GM19395 (cell line): ENCODE measurements at regions not wholly inside any gene's neighbourhood (a gene's known extent, or its start where the extent isn't known, plus 50 kb on each side); places are given as distances from the start of the nearest gene placed in this dataset.
A peak's percentile ranks its signal among the peaks of the same experiment; 100 is the strongest.
"Not testable (repeated sequence)": the region's sequence is repeated elsewhere in the genome, so short reads cannot be mapped to it uniquely, and the experiment has no call there.

Experiments
- ATAC-seq: cut with Tn5 transposase; IDR thresholded peaks from one replicate; pipeline ENCODE4 v1.9.1; 2021; ENCODE audit warnings: mild to moderate bottlenecking, moderate library complexity; ENCODE audit not compliant: unreplicated experiment

DNA sequence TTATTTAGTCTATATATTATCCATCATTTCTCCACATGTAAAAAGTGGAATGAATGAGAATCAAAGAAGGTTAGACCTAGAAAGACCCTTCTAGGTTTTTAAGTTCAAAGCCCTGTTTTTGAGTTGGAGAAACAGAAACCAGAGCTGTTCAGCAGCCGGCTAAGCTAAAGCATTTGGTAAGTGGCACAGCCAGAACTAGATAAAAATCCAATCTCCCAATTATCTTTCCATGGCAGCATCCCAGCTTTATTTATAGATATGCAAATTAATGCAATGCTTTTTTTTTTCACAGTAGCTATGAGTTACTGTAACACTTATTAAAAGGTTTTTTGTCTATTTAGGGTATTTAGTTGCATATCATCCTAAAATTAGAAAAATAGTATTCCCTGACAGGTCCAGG, 85.1 kb downstream of the NIBAN1 start:
- ATAC-seq = no peak

DNA sequence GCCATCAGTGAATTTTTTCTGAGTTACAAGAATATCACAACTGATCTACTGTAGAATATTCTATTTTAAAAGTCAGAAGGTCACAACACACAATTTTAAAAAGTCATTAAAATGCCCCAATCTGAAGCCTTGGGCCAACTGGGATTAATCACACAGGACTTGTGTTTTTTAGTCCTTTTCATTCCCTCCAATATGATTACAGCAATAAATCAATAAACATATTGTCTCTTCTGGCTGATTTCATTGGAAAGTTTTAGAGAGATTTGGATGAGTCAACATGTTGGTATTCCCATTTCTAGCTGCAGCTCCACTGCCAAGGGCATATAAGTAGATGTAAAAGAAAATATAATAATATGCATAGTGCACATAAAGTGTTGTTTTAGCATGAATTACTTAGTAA, 85.8 kb downstream of the NIBAN1 start:
- no peak for ATAC-seq

GRCh38 chr1:184882957-184883815, 91.1 kb downstream of the NIBAN1 start:
- no peak for ATAC-seq

- ATAC-seq = no peak
These were observed 92.1 kb downstream of the NIBAN1 start for GRCh38 chr1:184881941-184882913.

GRCh38 chr1:184879876-184880557, 94.3 kb downstream of the NIBAN1 start:
- no peak for ATAC-seq

GRCh38 chr1:184878602-184879001, 95.7 kb downstream of the NIBAN1 start:
- no peak for ATAC-seq

DNA sequence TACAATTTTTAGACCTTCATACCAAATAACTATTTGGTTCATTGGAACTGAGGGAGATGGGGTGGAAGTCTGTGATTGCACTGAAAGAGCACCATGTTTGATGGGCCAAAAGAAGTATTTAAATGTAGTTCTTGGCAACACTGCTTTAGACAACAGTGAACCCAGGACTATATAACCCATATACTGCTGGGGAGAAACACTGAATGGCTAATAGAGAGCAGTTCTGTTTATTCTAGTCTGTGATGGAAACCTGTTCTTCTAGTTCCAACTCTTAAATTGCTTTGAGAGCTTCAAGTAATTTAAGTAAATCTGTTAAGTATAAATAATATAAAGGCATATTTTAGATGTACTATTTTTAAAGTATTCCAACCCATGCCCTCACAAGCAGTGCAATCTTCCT, 96.3 kb downstream of the NIBAN1 start:
- no peak for ATAC-seq

GRCh38 chr1:184876015-184876414, 98.3 kb downstream of the NIBAN1 start:
- not testable (repeated sequence) for ATAC-seq

GRCh38 chr1:184875218-184875617, 99.1 kb downstream of the NIBAN1 start:
- no peak for ATAC-seq

DNA sequence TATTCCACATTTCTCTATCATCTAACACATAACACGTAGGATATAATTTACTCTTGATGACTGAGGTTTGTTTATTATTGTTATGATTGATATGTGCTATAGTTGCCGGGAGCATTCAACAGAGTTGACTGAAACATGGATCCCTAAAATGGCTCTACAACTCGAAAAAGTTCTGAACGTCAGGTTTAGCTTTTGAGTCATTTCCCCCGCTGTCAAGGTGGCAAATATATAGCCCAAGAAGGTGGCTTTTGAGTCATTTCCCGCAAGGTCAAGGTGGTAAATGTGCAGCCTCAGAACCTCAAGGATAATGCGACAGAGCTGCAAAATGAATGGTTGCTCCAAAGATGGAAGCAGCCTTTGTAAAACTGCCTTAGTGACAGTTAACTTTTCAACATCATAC, 104.0 kb downstream of the NIBAN1 start:
- no peak for ATAC-seq

DNA sequence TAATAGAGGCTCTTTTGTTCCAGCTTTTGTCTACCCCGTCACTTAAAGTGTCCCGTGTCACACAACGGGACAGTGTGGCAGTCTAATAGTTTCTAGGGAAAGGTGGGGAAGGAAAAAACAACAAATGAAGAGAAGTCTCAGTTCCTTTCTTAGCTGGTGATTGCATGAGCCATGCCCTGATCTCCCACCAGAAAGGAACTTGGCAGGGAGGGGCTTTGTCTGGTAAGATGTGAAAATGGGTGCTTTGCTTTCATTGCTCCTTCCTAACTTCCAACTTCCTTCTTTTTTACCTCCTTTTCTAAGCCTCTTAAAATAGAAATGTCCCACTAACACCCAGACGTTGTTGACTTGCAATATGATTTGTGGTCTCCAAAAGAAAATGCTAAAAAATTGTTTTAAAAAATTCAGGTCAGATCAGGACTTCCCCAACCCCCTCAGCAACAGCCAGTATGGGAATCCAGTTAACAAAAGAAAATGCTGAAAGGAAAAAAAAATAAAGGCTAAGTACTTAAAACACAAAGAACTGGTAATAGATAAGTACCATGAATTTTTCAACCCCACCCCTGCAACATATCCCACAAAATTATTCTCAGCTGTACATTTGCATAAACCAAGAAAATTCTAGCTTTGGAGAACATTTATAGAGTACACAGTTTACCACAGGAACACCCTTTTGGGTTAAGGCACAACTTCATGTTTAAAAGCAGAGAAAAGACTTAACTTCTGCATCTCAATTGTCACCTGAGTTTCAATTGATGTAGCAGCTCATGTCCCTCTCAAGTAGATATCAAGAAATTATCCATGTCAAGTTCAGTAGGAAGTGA, 106.2 kb downstream of the NIBAN1 start:
- ATAC-seq = no peak

- ATAC-seq = peak; percentile 94
These were observed 107.1 kb downstream of the NIBAN1 start for GRCh38 chr1:184866991-184867788.

GRCh38 chr1:184866586-184866985, 107.7 kb downstream of the NIBAN1 start:
- ATAC-seq = peak; percentile 26

- no peak for ATAC-seq
These were observed 108.5 kb downstream of the NIBAN1 start for GRCh38 chr1:184865831-184866230.

GRCh38 chr1:184861755-184862336, 107.2 kb upstream of the EDEM3 start:
- no peak for ATAC-seq

GRCh38 chr1:184860985-184861754, 106.5 kb upstream of the EDEM3 start:
- ATAC-seq = peak; percentile 57

DNA sequence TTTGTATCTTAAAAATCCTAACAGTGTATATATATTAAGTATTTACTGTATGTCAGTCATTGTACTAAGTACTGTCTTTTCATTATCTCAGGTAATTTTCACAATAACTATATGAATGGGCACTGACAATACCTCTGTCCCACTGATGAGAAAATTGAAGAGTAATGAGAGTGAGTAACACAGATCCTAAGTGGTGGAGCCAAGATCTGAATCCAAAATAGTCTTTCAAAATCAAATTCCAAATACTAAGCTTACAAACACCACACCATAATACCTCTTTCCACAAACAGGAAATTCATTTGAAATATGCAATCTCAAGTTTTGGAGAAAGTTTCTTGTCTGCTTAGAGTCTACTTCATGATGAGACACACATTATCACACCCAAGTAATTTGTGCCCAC, 105.9 kb upstream of the EDEM3 start:
- peak; percentile 13 for ATAC-seq

DNA sequence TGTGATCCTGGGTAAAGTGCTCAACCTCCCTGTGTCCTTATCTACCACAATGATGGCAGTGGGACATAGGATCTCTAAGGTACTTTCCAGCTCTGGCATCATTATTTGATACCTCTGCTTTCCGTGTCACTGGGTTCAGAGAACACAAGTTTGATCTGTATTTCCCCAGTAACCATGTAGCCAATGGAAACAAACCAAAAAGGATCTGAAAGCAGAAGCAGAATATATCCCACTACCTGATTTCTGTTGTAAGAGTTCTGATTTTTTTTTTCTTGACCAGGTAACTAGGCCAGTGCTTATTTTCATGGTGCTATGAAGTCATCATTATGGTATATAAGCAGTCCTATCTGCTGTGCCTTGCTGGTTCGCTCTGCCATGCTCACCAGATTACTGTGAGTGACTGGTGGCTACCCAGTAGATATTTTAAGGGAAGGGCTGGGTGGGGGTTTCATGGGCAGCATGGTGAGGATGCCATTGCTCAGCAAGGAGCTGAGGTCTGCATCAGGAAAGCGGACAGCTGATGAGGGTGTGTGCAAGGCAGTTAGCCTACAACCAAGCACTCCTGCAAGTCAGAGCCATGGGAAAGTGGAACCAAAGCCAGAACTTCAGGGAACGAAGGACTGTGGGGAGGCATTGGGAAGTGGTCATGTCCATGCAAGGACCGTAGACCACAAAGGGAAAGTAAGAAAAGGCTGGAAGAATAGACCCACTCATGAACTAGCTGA, 104.9 kb upstream of the EDEM3 start:
- peak; percentile 60 for ATAC-seq
